NCI-H2227 treated with DMSO at 0.1 percent for 48 hours (cell line): ENCODE measurements at regions not wholly inside any gene's neighbourhood (a gene's known extent, or its start where the extent isn't known, plus 50 kb on each side); places are given as distances from the start of the nearest gene placed in this dataset.
"Not testable (repeated sequence)": the region's sequence is repeated elsewhere in the genome, so short reads cannot be mapped to it uniquely, and the experiment has no call there.

Source experiments
- DNase-seq: peaks from one replicate; lab custom pipeline; 2025; lab: John Stamatoyannopoulos, UW

DNA sequence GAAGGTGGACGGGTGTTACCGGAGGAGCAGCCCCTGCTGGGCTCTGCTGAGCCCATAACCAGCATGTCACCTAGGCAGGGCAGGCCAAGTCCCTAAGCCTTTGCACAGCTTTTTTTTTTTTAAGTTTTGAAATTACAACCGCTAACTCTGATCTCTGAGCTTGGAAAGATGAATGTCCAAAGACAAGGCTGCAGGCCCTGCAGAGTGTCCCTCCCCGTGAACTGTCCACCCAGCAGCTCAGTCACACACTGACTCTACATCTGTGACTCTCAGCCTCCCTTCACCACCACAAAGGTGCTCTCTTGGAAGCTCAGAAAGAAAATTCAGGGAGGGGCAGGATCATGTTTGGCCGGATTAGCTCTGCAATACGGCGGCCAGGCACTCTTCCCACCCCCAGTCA lies 119.0 kb upstream of the PPP1R26 start:
- no peak for DNase-seq

DNA sequence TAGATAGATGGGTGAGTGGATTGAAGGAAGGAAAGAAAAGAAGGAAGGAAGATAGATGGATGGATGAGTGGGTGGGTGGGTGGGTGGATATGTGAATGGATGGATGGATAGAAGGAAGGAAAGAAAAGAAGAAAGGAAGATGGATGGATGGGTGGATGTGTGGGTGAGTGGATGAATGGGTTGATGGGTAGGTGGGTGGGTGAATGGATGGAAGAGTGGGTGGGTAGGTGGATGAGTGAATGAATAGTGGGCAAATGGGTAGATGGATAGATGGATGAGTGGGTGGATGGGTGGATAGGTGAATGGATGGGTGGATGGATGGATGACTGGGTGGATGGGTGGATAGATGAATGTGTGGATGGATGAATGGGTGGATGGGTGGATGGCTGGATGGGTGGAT lies 117.9 kb upstream of the PPP1R26 start:
- DNase-seq, result not testable (repeated sequence)

DNA sequence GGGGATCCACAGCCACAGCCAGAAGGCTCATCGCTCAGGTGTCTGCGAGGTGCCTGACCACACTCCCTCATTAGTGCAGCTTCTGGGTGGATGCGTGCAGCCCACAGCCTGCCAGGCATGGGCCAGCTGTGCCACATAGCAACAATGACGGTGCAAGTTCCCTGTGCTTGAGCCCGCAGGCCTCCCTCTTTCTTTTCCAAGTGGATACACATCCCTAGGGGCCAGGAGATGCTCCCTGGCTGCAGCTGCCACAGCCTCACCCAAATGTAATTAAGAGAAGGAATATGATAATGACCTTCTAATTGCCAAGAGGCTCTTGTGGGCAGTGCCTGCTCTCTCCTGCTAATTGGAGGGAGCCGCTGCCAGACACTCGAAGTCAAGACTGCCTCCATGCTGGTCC lies 116.0 kb upstream of the PPP1R26 start:
- no peak for DNase-seq

DNA sequence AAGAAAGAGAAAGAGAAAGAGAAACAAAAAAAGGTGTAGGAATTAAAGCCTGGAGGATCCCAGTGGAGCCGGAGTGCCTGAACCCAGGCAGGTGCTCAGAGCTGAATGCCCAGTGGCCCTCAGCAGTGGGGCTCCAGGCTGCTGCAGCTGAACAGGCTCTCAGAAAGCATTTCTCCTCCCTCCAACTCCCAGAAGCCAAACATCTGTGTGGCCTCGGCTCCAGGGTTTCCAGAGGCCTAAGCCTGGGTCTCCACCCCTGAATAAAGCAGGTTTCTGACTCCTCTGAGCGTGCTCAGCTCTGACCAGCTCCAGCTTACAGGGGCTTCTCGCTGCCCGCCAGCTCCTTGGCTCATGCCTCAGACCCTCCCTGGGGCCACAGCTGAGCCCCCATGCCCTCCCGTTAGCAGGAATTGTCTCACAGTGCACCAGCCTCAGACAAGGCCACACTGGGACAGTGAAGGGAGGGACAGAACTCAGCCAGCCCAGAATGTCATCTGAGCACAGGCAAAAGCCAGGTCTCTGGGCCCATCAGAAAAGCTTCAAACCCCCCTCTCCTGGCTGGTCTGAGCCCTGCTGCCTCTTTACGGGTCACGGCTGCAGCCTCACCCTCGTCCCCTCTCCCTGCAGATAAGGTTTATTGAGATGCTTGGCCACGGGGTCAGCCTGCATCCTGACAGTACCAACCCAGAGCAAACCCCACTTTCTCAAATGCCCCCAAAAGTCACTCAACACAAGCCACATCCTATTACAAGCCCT lies 114.4 kb upstream of the PPP1R26 start:
- DNase-seq, result no peak

DNA sequence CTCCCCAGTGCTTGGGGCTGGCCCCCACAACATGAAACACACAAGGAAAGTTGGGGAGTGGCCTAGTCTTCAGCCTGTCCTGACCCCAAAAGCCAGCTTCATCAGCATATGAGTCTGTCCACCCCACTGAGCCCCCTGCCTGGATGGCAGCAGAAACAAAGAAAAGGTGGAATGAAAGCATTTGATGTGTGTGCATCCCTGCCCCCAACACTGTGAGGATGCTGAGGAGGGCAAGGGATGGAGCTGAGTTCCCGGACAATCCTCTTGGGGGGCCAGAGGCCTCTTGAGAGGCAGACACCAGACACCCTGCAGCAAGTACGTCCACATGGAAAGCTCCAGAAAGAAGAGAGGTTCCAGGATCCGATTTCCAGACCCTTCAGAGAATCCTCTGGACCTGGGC lies 113.5 kb upstream of the PPP1R26 start:
- DNase-seq, result no peak

DNA sequence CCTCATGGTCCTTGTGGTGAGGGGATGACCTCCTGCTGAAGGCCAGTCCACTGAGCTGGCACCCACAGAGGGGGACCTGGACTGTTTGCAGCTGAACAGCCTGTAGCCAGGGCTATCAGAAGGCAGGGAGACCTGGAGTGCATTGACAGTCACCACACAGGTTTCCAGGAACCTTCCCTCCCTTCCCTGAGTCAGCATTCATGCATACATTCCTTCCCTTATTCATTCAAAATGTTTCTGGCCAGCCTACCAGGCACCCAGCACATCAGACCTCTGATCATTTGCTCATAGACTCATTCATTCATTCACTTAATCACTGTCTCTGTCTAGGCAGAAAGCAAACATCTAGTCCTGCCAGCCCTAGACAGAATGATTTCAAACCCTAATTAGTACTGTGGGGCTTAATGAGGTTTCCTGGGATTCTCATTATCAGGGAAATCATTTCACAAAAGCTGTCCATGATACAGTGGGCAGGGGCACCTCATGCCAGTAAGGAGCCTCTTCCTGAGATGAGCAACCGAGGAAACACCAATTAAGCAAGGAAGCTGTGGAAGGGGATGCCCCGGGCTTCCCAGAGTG lies 110.1 kb upstream of the PPP1R26 start:
- DNase-seq, result no peak

DNA sequence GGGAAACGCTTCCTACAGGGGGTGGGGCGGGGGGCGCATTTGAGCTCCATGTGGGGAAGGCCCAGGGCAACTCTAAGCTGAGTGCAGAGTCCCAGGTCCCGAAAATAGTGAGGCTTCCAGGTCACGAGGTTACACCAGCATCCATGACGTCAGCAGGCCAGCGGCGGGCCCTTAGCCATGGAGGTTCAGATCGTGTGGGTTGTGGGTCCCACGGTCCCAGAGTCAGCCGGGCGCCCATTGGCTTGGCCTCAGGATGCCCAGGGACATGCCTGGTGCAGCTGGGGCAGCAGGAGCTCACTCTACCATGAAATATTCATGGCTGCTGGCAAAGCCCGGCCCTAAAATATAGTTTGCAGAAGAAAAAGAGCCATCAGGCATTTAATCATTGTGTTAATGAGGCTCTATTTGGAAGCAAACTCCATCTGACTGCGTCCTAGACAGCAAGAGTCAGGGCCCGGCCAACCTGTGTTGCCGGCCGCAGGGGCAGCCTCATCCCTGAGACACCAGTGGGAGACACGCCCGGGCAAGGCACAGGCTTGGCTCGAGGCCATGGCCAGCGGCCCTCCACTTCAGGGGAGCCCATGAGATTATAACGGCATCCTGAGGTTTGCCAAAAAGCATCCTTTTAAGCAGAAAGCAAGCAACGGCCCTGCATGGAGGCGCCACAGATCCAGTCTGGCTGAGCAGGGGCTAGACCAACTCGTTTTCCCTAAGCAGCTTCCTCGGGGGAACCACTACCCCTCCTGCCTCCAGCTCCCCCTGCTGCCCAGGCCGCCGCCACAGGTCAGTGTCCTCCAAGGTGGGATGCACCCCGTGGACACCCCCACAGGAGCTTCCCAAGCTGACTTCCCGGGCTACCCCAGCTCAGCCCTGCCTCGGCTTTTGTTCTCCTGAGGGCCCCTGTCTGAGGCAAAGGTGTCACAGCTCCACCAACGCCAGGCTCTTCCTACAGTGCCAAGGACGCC lies 108.9 kb upstream of the PPP1R26 start:
- no peak for DNase-seq

DNA sequence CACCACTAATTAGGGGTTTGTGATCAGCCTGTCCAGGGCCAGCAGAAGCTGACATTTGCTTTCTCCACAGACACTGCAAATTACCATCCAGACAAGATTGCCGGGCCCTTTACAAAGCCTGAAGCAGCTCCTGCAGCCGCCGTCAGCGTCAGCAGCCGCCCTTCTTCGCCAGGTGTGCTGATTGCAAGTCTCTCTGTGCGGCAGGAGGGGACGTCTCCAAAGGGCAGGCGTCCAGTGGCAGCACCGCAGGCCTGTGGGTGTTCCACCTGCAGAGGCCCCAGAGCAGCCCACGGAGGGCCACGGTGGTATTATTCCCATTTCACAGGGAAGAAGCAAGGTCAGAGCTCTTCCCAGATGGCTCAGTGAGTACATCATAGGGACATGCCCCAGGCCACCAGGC lies 108.0 kb upstream of the PPP1R26 start:
- DNase-seq, result no peak

DNA sequence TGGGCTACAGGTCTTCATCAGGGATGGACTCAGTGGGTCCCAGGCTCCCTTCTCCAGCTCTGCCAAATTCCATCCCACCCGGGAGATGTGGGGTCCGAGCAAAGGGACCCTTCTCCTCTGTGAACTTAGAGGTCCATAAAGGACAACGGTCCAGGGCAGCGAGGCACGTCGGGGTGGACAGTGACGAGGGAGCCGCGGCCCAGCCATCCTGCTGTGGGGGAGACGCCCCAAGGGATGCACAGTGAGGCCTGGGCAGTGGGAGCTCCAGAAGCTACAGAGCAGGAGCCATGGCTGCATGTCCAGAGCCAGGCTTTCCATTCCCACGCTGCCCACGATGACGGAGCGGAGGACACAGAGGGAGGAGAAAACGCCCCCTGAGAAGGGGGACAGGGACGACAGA lies 107.5 kb upstream of the PPP1R26 start:
- DNase-seq, result no peak

DNA sequence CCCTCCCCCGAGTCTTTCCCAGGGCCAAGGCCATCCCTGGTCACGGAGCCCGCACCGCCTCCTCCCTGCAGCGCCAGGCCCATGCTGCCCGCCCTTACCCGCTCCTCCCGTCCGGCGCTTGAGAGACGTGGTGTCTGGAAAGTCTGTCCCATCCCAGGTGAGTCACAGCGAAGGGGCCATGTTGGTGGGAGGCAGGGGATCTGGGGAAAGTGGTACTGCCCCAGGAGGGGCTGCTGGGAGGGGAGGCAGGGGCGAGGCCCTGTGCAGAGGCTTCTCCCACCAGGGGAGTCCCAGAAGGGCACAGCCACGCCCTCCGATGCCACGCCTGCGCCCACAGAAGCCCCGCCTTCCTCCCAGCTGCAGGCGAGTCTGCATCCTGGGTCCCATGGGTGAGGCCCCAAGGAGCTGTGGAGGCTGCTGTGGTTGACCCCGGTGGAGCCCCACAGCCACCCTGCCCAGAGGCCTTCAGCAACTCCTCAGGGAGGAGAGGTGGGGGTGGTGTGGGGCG lies 107.0 kb upstream of the PPP1R26 start:
- DNase-seq, result no peak

DNA sequence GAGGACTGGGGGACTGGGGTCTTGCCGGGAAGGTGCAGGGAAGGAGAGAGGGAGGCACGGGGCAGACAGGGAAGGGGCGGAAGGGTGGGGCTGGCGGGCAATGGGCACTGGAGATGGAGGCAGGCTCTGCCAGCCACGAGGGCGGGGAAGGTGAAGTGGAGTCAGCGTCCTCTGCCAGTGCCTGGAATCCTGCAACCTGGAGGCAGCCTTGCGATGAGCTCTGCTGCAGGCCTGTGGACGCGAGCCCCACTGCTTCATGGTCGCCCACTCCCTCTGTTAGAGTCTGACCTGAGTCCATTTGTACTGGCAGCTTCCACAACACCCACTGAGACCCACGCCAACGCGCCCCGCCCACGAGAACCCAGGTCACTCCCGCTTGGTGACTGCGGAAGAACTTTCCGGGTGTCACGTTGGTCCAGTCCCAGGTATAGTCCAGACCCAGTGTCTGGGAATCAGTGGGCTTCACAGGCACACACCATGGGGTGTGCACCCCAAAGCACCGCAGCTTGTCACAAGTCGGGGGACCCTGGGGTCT lies 106.4 kb upstream of the PPP1R26 start:
- no peak for DNase-seq

DNA sequence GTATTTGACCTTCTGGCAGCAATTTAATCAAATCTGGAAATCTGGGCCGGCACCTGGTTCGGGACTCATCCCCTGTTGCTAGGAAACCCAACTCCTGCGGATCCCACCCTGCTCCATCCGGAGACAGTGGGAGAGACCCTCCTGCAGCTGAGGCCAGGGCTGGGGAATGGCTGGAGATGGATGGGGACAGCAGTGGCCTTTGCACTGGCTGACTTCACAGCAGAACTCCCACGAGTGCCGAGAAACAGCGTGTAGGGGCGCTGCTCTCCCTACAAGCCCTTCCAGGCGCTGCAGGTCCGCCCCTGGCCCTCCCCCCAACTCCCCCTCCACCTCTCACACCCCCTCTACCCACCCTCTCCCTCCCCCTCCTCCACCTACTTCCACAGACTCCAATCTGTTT lies 105.8 kb upstream of the PPP1R26 start:
- DNase-seq, result no peak

DNA sequence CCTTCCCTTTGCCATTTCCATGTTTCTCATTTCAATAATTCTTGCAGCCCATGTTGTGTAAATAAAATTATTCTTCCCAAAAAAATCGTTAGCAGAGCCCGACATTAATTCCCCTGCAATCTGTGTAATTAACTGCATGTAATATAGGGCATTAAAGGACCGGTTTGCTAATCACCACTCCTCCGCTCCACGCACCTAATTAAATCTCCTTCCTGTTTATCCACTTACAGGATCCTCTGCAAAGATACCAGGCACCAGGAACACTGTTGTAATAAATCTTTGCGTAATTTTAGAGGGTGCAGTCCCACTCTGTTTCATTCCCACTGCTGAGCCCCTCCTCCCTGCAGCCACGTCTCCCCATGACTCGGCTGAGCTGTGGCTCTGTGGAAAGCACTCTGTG lies 105.0 kb upstream of the PPP1R26 start:
- DNase-seq, result no peak

DNA sequence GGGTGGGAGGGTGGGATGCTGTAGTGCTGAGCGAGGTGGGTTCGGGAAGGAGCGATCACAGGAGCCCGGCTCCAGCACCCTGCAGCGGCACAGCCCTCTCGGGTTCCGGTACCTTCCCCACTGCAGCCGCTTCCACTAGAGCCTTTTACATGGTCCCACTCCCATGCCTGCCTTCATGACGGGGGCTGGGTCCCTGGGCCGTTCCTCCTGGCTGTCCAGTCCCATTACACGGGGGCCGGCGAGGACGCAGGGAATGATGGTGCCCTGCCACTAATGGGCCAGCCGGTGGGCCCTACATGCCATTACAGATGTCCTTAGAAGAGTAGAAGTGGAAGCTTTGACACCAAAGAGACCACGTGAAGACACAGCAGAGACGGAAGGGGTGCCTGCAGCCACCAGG lies 104.6 kb upstream of the PPP1R26 start:
- DNase-seq, result no peak

DNA sequence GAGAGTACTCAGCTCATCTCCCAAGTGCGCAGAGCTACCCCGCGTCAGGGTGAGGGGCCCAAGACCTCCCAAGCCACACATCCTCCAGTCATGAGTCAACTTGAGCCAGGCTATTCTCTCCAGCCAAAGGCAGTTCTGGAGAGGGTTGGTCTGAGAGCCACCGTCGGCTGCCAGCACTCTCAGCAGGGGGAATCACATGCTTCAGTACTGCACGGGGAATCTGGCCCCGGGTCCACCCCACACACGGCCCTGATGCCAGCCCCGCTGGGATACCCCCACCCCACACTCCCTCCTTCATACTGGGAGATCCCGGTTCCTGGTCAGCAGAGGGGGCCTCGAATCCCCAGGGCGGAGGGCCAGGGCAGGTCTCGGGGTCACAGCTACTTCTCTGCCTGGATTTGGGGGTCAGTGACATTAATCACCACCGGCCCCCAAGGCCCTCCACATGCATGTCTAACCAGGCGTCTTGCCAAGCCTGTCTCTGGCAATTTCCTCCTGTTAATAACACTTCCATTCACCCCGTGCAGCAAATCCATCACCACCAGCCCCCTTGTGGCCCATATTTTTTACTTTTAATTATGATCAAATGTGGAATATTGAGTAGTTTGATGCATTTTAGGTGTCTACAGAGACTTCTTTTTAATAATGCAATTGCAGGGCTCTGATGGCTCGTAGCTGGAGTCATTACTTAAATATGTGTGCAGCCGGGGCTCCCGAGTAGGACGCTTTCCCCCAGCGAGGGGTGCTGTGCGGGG lies 102.9 kb upstream of the PPP1R26 start:
- DNase-seq, result no peak

DNA sequence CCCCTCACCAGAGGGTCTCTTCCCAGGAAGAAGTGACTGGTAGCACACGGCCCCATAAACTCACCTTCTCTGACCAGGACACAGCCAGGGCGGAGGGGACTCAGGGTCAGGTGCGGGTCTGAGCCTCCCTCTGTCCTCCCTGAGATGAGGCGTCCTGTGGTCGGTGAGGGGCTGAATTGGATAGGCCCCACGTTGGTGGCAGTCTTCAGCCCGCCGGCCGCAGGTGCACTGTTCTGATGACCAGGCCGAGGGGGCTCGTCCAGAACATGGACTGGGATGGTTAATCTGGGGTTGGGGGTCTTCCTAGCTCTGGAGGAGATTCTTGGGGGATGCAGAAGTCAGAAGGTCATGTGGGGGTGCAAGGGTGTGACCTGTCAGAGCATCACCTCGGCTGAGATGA lies 102.2 kb upstream of the PPP1R26 start:
- no peak for DNase-seq

DNA sequence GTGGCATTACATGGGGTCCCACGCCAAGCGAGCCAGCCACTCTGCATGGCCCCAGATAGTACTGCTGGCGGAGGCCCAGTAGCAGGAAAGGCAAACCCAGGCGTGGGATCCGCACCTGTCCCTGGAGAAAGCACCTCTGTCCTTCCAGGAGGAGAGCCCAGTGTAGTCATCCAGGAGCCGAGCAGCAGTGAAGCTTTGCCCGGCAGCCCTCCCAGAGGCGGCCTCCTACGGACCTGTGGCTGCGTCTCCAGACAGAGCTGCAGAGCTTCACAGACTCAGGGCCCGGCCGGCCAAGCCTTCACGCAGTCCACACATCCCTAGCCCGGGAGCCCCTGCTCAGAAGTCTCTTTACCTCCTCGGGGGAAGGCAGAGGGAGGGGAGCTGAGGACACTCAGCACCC lies 100.8 kb upstream of the PPP1R26 start:
- DNase-seq, result no peak

DNA sequence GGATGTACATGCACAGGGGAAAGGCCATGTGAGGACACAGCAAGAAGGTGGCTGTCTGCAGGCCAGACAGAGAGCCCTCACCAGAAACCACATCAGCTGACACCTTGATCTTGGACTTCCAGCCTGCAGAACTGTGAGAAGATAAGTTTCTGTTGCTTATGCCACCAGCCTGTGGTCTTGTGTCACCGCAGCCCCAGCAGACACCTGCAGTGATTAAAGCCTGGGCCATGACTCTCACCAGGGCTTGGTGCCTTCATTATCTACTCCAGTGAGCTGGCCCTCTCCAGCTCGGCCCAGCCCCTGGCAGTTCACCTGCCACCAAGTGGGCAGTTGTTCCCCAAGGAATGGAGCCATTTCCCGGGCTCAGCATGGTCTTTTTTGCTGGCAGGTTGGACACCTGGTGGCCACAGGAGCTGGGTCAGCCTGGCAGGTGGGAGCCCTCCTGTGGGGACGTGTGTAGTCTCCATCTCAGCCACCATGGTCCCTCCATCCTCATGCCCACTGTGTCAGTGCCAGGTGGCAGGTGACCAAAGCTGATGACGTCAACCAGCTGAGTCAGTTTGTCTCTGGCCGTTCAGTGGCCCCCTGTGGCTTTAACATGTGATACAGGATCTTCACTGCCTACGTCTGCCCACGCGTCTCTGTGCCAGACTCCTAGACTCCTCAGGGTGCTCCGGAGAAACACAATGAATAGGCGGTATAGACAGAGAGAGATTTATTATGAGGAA lies 99.9 kb upstream of the PPP1R26 start:
- no peak for DNase-seq

DNA sequence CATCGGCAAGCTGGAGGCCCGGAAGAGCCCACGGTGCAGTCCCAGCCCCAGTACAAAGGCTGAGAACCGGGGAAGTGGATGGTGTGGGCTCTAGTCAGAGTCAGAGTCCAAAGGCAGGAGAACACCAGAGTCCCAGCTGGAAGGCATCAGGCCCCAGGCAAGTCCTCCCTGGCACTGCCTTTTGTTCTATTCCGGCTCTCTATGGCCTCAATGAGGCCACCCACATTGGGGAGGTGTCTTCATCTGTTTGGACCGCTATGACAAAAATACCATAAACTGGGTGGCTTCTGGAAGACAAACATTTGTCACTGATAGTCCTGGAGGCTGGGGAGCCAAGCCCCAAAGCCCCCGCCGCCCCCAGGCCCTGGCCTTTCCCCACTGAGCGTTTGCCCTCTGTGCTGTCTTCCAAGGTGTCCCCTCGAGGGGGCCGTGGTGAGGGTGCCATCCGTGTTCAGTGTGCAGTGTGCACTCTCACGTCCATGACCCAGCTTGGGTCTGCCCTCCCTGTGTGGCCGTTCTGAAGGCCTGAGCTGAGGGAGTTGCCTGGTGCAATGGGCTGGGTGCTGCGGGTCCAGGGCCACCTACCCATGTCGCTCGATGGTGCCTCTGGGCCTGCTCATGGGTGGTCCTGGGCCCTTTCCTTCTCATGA lies 99.1 kb upstream of the PPP1R26 start:
- no peak for DNase-seq

DNA sequence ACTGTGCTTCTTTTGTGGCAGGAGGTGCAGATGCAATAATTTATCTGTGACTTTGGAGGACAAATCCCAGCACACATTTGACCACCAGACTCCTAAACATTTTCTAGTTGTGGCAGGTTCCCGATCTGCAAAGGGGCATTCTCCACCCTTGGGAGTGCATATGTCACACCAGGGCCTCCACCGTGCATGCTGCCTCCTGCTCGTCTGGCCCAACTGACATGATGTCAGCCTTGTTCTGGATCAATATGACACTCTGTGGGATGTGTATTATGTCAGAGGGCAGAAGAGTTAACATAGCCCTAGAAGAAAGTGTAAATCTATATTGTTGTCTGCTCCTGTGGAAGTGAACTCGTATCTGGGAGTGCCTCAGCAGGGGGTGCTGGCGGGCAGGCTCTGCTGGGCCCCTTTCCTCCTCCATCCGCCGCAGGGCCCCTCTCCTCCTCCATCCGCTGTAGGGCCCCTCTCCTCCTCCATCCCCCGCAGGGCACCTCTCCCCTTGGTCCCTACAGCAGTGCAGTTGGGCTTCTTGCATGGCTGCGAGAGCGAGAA lies 97.7 kb upstream of the PPP1R26 start:
- no peak for DNase-seq
